ENCODE measurements at regions not wholly inside any gene's neighbourhood (a gene's known extent, or its start where the extent isn't known, plus 50 kb on each side); places are given as distances from the start of the nearest gene placed in this dataset.

DNA sequence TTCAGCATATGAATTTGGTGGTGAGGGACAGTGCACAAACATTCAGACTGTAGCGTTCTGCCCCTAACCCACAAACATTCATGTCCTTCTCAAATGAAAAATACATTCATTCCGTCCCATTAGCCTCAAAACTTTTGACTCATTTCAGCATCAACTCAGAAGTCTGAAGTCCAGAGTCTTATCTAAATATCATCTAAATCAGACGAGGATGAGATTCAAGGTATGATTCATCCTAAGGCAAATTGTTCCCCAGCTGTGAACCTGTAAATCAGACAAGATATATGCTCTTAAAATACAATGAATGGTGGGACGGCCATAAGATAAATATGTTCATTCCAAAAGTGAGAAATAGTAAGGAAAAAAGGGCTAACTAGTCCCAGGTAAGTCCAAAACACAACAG is 1195.6 kb upstream of the ADGRL4 start:
- Mint-ChIP-seq H3K27ac (no peak overlapping the region), H3K36me3 (no peaks in the 10 kb centered on the region), H3K9me3 (peaks cover 0 to 5% (median 3%) of the 10 kb centered on the region in 7 donors), H3K27me3 (ENCODE audit: low read depth in 3 of 3) (no peaks in the 10 kb centered on the region), H3K4me3 (no peak overlapping the region), H3K4me1 (no peaks in the 10 kb centered on the region)
- H4K20me1 ChIP-seq (ENCODE audit: insufficient read depth, low read length) = no peaks in the 10 kb centered on the region
- TF ChIP-seq, protein P1, sequence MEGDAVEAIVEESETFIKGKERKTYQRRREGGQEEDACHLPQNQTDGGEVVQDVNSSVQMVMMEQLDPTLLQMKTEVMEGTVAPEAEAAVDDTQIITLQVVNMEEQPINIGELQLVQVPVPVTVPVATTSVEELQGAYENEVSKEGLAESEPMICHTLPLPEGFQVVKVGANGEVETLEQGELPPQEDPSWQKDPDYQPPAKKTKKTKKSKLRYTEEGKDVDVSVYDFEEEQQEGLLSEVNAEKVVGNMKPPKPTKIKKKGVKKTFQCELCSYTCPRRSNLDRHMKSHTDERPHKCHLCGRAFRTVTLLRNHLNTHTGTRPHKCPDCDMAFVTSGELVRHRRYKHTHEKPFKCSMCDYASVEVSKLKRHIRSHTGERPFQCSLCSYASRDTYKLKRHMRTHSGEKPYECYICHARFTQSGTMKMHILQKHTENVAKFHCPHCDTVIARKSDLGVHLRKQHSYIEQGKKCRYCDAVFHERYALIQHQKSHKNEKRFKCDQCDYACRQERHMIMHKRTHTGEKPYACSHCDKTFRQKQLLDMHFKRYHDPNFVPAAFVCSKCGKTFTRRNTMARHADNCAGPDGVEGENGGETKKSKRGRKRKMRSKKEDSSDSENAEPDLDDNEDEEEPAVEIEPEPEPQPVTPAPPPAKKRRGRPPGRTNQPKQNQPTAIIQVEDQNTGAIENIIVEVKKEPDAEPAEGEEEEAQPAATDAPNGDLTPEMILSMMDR (IDR thresholded peaks at IDR 0.05) = no peak
- no peak for DNase-seq
- H3K9ac ChIP-seq (ENCODE audit: insufficient read depth, low read length, poor library complexity, severe bottlenecking) = no peak overlapping the region
- H3K9me3 ChIP-seq (replicated peaks in 1 of 2; ENCODE audit: control insufficient read depth in 1 of 2, insufficient read depth in 1 of 2, low read length in 2 of 2) = peaks cover 3 to 5% of the 10 kb centered on the region in 2 donors
- intact Hi-C loops (cut with micrococcal nuclease) = no loop called here
- H3K79me2 ChIP-seq (ENCODE audit: insufficient read depth, low read length) = no peaks in the 10 kb centered on the region
- H3K4me3 ChIP-seq (replicated peaks in 1 of 3; ENCODE audit: low read depth in 2 of 3, low read length in 3 of 3) = no peak overlapping the region
- H3K27ac ChIP-seq (ENCODE audit: low read depth in 1 of 2, low read length in 2 of 2) = no peak overlapping the region
- no CpG with 5 or more reads among the region's 4 CpGs for WGBS (ENCODE audit: insufficient coverage)
- H3K4me2 ChIP-seq (replicated peaks; ENCODE audit: extremely low read depth, low read length, poor library complexity, severe bottlenecking) = no peak overlapping the region
- no peaks in the 10 kb centered on the region for H3K36me3 ChIP-seq (replicated peaks in 1 of 2; ENCODE audit: control insufficient read depth in 1 of 2, insufficient read depth in 2 of 2, low read length in 2 of 2)
- H3K4me1 ChIP-seq (ENCODE audit: control insufficient read depth in 1 of 2, insufficient read depth in 2 of 2, low read length in 2 of 2) = no peaks in the 10 kb centered on the region
- H3K27me3 ChIP-seq (ENCODE audit: control insufficient read depth in 2 of 2, insufficient read depth in 2 of 2, low read length in 2 of 2) = no peaks in the 10 kb centered on the region
- no peak overlapping the region for H2AFZ ChIP-seq (ENCODE audit: insufficient read depth, low read depth, low read length, poor library complexity, severe bottlenecking)

DNA sequence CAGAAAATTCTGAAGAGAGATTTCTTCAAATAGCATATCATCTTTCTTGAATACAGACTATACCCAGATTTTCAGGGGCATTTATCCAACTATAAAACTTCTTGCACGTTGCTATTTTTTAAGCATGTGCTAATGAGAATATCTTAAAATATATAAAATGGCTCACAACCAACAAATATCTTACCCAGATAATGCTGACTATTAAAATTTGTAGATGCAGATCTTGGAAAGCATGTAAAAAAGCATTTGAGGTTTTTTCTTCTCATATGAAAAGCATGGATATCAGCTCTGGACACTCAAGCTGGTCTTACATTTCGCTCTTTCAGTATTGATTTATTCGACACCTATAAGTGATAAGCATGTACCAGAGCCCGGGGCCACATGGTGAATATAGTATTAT is 1187.7 kb upstream of the ADGRL4 start:
- 100% methylated on average over 1 of the region's 4 CpGs for WGBS (ENCODE audit: insufficient coverage)
- TF ChIP-seq, protein P1 (IDR thresholded peaks at IDR 0.05) = no peak

More for the DNA sequence above, 1187.7 kb upstream of the ADGRL4 start:
- H3K27me3 ChIP-seq (ENCODE audit: control insufficient read depth in 2 of 2, insufficient read depth in 2 of 2, low read length in 2 of 2) = no peaks in the 10 kb centered on the region
- Mint-ChIP-seq H3K9me3 (peaks cover 0 to 3% (median 0%) of the 10 kb centered on the region in 7 donors), H3K27me3 (ENCODE audit: low read depth in 3 of 3) (no peaks in the 10 kb centered on the region), H3K4me1 (no peaks in the 10 kb centered on the region), H3K36me3 (no peaks in the 10 kb centered on the region), H3K27ac (no peak overlapping the region), H3K4me3 (no peak overlapping the region)
- H3K4me1 ChIP-seq (ENCODE audit: control insufficient read depth in 1 of 2, insufficient read depth in 2 of 2, low read length in 2 of 2) = no peaks in the 10 kb centered on the region
- H4K20me1 ChIP-seq (ENCODE audit: insufficient read depth, low read length) = no peaks in the 10 kb centered on the region
- H3K79me2 ChIP-seq (ENCODE audit: insufficient read depth, low read length) = no peaks in the 10 kb centered on the region
- intact Hi-C loops (cut with micrococcal nuclease) = no loop called here
- no peaks in the 10 kb centered on the region for H3K36me3 ChIP-seq (replicated peaks in 1 of 2; ENCODE audit: control insufficient read depth in 1 of 2, insufficient read depth in 2 of 2, low read length in 2 of 2)
- DNase-seq = no peak
- H3K4me3 ChIP-seq (replicated peaks in 1 of 3; ENCODE audit: low read depth in 2 of 3, low read length in 3 of 3) = no peak overlapping the region
- H2AFZ ChIP-seq (ENCODE audit: insufficient read depth, low read depth, low read length, poor library complexity, severe bottlenecking) = no peak overlapping the region
- no peaks in the 10 kb centered on the region for H3K9me3 ChIP-seq (replicated peaks in 1 of 2; ENCODE audit: control insufficient read depth in 1 of 2, insufficient read depth in 1 of 2, low read length in 2 of 2)
- H3K4me2 ChIP-seq (replicated peaks; ENCODE audit: extremely low read depth, low read length, poor library complexity, severe bottlenecking) = no peak overlapping the region
- no peak overlapping the region for H3K27ac ChIP-seq (ENCODE audit: low read depth in 1 of 2, low read length in 2 of 2)
- H3K9ac ChIP-seq (ENCODE audit: insufficient read depth, low read length, poor library complexity, severe bottlenecking) = no peak overlapping the region
